ENCODE measurements at regions not wholly inside any gene's neighbourhood (a gene's known extent, or its start where the extent isn't known, plus 50 kb on each side); places are given as distances from the start of the nearest gene placed in this dataset.

- no peaks in the 10 kb centered on the region for H3K36me3 Mint-ChIP-seq (ENCODE audit: low read depth)
- no peak overlapping the region for H3K4me3 Mint-ChIP-seq
- no peak overlapping the region for H3K27ac Mint-ChIP-seq
- no peak for TF ChIP-seq CTCF (IDR thresholded peaks at IDR 0.05)
- no peak for DNase-seq
- no peaks in the 10 kb centered on the region for H3K27me3 Mint-ChIP-seq (ENCODE audit: low read depth, poor library complexity)
- H3K4me1 Mint-ChIP-seq: peaks cover 14% of the 10 kb centered on the region
- no peaks in the 10 kb centered on the region for H3K9me3 Mint-ChIP-seq
Measured at GRCh38 chr2:144240656-144241339, 279.1 kb downstream of the ZEB2 start.

- no peaks in the 10 kb centered on the region for H3K36me3 Mint-ChIP-seq (ENCODE audit: low read depth)
- H3K4me1 Mint-ChIP-seq: peaks cover 14% of the 10 kb centered on the region
- no peaks in the 10 kb centered on the region for H3K9me3 Mint-ChIP-seq
- H3K27ac Mint-ChIP-seq: no peak overlapping the region
- H3K4me3 Mint-ChIP-seq: no peak overlapping the region
- no peak for DNase-seq
- no peak for TF ChIP-seq CTCF (IDR thresholded peaks at IDR 0.05)
- H3K27me3 Mint-ChIP-seq (ENCODE audit: low read depth, poor library complexity): no peaks in the 10 kb centered on the region
Measured at GRCh38 chr2:144239726-144240125, 280.2 kb downstream of the ZEB2 start.

GRCh38 chr2:144239306-144239705, 280.6 kb downstream of the ZEB2 start:
- H3K36me3 Mint-ChIP-seq (ENCODE audit: low read depth): no peaks in the 10 kb centered on the region
- TF ChIP-seq CTCF (IDR thresholded peaks at IDR 0.05): no peak
- H3K9me3 Mint-ChIP-seq: no peaks in the 10 kb centered on the region
- peaks cover 14% of the 10 kb centered on the region for H3K4me1 Mint-ChIP-seq
- no peaks in the 10 kb centered on the region for H3K27me3 Mint-ChIP-seq (ENCODE audit: low read depth, poor library complexity)
- H3K27ac Mint-ChIP-seq: no peak overlapping the region
- H3K4me3 Mint-ChIP-seq: no peak overlapping the region
- DNase-seq: no peak

- Mint-ChIP-seq H3K4me1 (peaks cover 14% of the 10 kb centered on the region), H3K27ac (no peak overlapping the region), H3K4me3 (no peak overlapping the region), H3K9me3 (no peaks in the 10 kb centered on the region), H3K27me3 (ENCODE audit: low read depth, poor library complexity) (no peaks in the 10 kb centered on the region), H3K36me3 (ENCODE audit: low read depth) (no peaks in the 10 kb centered on the region)
- DNase-seq: no peak
- no peak for TF ChIP-seq CTCF (IDR thresholded peaks at IDR 0.05)
Measured at GRCh38 chr2:144237830-144238627, 281.9 kb downstream of the ZEB2 start.

- no peak overlapping the region for H3K4me3 Mint-ChIP-seq
- DNase-seq: no peak
- H3K4me1 Mint-ChIP-seq: peaks cover 14% of the 10 kb centered on the region
- H3K36me3 Mint-ChIP-seq (ENCODE audit: low read depth): no peaks in the 10 kb centered on the region
- no peaks in the 10 kb centered on the region for H3K9me3 Mint-ChIP-seq
- H3K27ac Mint-ChIP-seq: no peak overlapping the region
- no peaks in the 10 kb centered on the region for H3K27me3 Mint-ChIP-seq (ENCODE audit: low read depth, poor library complexity)
- TF ChIP-seq CTCF (IDR thresholded peaks at IDR 0.05): no peak
Measured at GRCh38 chr2:144237108-144237507, 282.8 kb downstream of the ZEB2 start.
